Kidney (tissue), 13 donors: ENCODE measurements at regions not wholly inside any gene's neighbourhood (a gene's known extent, or its start where the extent isn't known, plus 50 kb on each side); places are given as distances from the start of the nearest gene placed in this dataset.

ENCODE experiments used
- DNase-seq, 5 donors: peaks; one replicate each; pipeline ENCODE4 v3.0.0-alpha.2; 2013 to 2020
- FAIRE-seq: peaks from 2 replicates; lab custom pipeline; 2012; peaks lifted over from hg19 to GRCh38; lab: Jason Lieb, UNC
- H3K27ac ChIP-seq, 2 donors: one replicate each; pipeline ENCODE4 v1.7.0; 2013; ENCODE audit warnings: low read depth in 2 of 2, low read length in 2 of 2, inconsistent platforms in 1 of 2
- H3K27me3 ChIP-seq: one replicate; pipeline ENCODE4 v1.7.1; 2013; ENCODE audit warnings: low read length, inconsistent platforms; ENCODE audit not compliant: control insufficient read depth, insufficient read depth
- H3K36me3 ChIP-seq, 3 donors: one replicate each; pipeline versions ENCODE4 v1.7.0 to v1.7.1; 2013; ENCODE audit warnings: low read length in 3 of 3, control low read depth in 1 of 3, inconsistent platforms in 1 of 3; ENCODE audit not compliant: insufficient read depth in 3 of 3, control insufficient read depth in 2 of 3
- H3K4me1 ChIP-seq, 3 donors: one replicate each; pipeline versions ENCODE4 v1.7.0 to v1.7.1; 2013; ENCODE audit warnings: low read length in 3 of 3, inconsistent platforms in 1 of 3, low read depth in 1 of 3; ENCODE audit not compliant: control insufficient read depth in 2 of 3, insufficient read depth in 2 of 3
- H3K4me3 ChIP-seq, 3 donors: one replicate each; pipeline versions ENCODE4 v1.7.0 to v1.8.1; 2013; ENCODE audit warnings: low read length in 3 of 3, control low read depth in 1 of 3, inconsistent platforms in 1 of 3
- H3K9ac ChIP-seq, 3 donors: one replicate each; pipeline versions ENCODE4 v1.7.0 to v1.7.1; 2013; ENCODE audit warnings: low read length in 3 of 3, control low read depth in 1 of 3, inconsistent platforms in 1 of 3
- H3K9me3 ChIP-seq, 3 donors: one replicate each; pipeline versions ENCODE4 v1.7.0 to v1.7.1; 2013; ENCODE audit warnings: low read length in 3 of 3, control low read depth in 1 of 3, inconsistent platforms in 1 of 3; ENCODE audit not compliant: control insufficient read depth in 2 of 3, insufficient read depth in 1 of 3
- CTCF ChIP-seq: IDR thresholded peaks from 3 replicates; pipeline ENCODE4 v1.5.1; 2012; ENCODE audit warnings: mild to moderate bottlenecking, moderate library complexity, borderline replicate concordance; ENCODE audit not compliant: insufficient read depth; ENCODE audit errors: extremely low read depth
- intact Hi-C: fragments of 100-400 bp; cut with DNase I; formaldehyde crosslinking; loops from one replicate; pipeline ENCODE4 v1.11.1; 2022
- donor health status: control.
- donor health status: control.
- donor health status: control.
- donor health status: control.
- donor health status: control.
- donor health status: DM: yes; HTN: yes; CAD: no.
- donor health status: Normal renal cell carcinoma (clear cell type).

GRCh38 chrX:25084446-25084845 is 68.7 kb upstream of the ARX start:
- intact Hi-C loops: no loop called here
- H3K4me3 ChIP-seq: no peak overlapping the region
- no peak overlapping the region for H3K9ac ChIP-seq
- H3K27me3 ChIP-seq: no peaks in the 10 kb centered on the region
- no peak overlapping the region for H3K27ac ChIP-seq
- H3K4me1 ChIP-seq: no peaks in the 10 kb centered on the region
- DNase-seq (no peak), FAIRE-seq (no peak)
- TF ChIP-seq CTCF: no peak
- no peaks in the 10 kb centered on the region for H3K9me3 ChIP-seq
- no peaks in the 10 kb centered on the region for H3K36me3 ChIP-seq

- no peak for TF ChIP-seq CTCF
- no peak for DNase-seq
- Histone ChIP-seq H3K9me3 (no peaks in the 10 kb centered on the region), H3K9ac (no peak overlapping the region), H3K27ac (no peak overlapping the region), H3K36me3 (no peaks in the 10 kb centered on the region), H3K4me1 (no peaks in the 10 kb centered on the region), H3K27me3 (no peaks in the 10 kb centered on the region), H3K4me3 (no peak overlapping the region)
- FAIRE-seq: no peak
- intact Hi-C loops: no loop called here
Observed at GRCh38 chrX:25083661-25084060, 67.9 kb upstream of the ARX start.

- Histone ChIP-seq H3K9ac (no peak overlapping the region), H3K9me3 (no peaks in the 10 kb centered on the region), H3K4me1 (no peaks in the 10 kb centered on the region), H3K27ac (no peak overlapping the region), H3K4me3 (no peak overlapping the region), H3K36me3 (no peaks in the 10 kb centered on the region), H3K27me3 (no peaks in the 10 kb centered on the region)
- DNase-seq (no peak), FAIRE-seq (no peak)
- intact Hi-C loops: no loop called here
- TF ChIP-seq CTCF: no peak
Observed at GRCh38 chrX:25079020-25079419, 63.3 kb upstream of the ARX start.

- FAIRE-seq: no peak
- TF ChIP-seq CTCF: no peak
- H3K9me3 ChIP-seq: no peaks in the 10 kb centered on the region
- no peaks in the 10 kb centered on the region for H3K4me1 ChIP-seq
- intact Hi-C loops: no loop called here
- H3K36me3 ChIP-seq: no peaks in the 10 kb centered on the region
- no peak overlapping the region for H3K27ac ChIP-seq
- H3K9ac ChIP-seq: no peak overlapping the region
- no peak overlapping the region for H3K4me3 ChIP-seq
- no peak for DNase-seq
- no peaks in the 10 kb centered on the region for H3K27me3 ChIP-seq
Observed at GRCh38 chrX:25076941-25077500, 61.3 kb upstream of the ARX start.
